Common myeloid progenitor, CD34-positive (primary cell): ENCODE measurements at regions not wholly inside any gene's neighbourhood (a gene's known extent, or its start where the extent isn't known, plus 50 kb on each side); places are given as distances from the start of the nearest gene placed in this dataset.

Experiments used
- CTCF ChIA-PET: fragments of 350-600 bp; sonication (Branson Sonifier 250); formaldehyde crosslinking; loops from one replicate; lab custom pipeline; 2021; ENCODE audit warnings: antibody characterized with exemption; lab: Charles Lee
- POLR2A ChIA-PET: fragments of 350-600 bp; sonication (Branson Sonifier 250); formaldehyde crosslinking; loops from one replicate; lab custom pipeline; 2021; ENCODE audit warnings: antibody characterized with exemption; lab: Charles Lee
- DNase-seq, 3 donors: peaks; one replicate each; pipeline versions ENCODE4 v3.0.0 to v3.0.0-alpha.2; 2013
- H3K27ac ChIP-seq, 2 experiments: 1 replicate in 1 of 2; 2 replicates in 1 of 2; pipeline ENCODE4 v1.7.0; 2013; ENCODE audit warnings: inconsistent platforms in 2 of 2, low read length in 2 of 2, mild to moderate bottlenecking in 2 of 2, low read depth in 1 of 2, moderate library complexity in 1 of 2; ENCODE audit not compliant: severe bottlenecking in 2 of 2, insufficient read depth in 1 of 2, poor library complexity in 1 of 2
- H3K27me3 ChIP-seq, 5 experiments: replicated peaks in 2 of 5; 1 replicate in 3 of 5; 2 replicates in 2 of 5; pipeline versions ENCODE4 v1.6.1 to v1.7.0; 2013; ENCODE audit warnings: low read length in 4 of 5, mild to moderate bottlenecking in 2 of 5, moderate library complexity in 2 of 5, inconsistent platforms in 1 of 5; ENCODE audit not compliant: insufficient read depth in 5 of 5, control insufficient read depth in 4 of 5
- H3K36me3 ChIP-seq, 4 experiments: 1 replicate in 2 of 4; 2 replicates in 2 of 4; pipeline versions ENCODE4 v1.6.1 to v1.7.0; 2013; ENCODE audit warnings: low read length in 3 of 4, control low read depth in 1 of 4, mild to moderate bottlenecking in 1 of 4; ENCODE audit not compliant: control insufficient read depth in 4 of 4, insufficient read depth in 4 of 4
- H3K4me1 ChIP-seq, 4 experiments: 1 replicate in 3 of 4; 2 replicates in 1 of 4; pipeline versions ENCODE4 v1.6.1 to v1.7.1; 2013; ENCODE audit warnings: low read length in 3 of 4, mild to moderate bottlenecking in 3 of 4, control low read depth in 1 of 4, inconsistent platforms in 1 of 4, moderate library complexity in 1 of 4; ENCODE audit not compliant: control insufficient read depth in 4 of 4, insufficient read depth in 4 of 4; ENCODE audit errors: control extremely low read depth in 1 of 4
- H3K4me3 ChIP-seq, 7 experiments: 1 replicate in 4 of 7; 2 replicates in 3 of 7; pipeline versions ENCODE4 v1.5.1 to v1.7.0; 2013; ENCODE audit warnings: mild to moderate bottlenecking in 7 of 7, low read length in 6 of 7, moderate library complexity in 6 of 7, inconsistent platforms in 2 of 7, low read depth in 2 of 7, control low read depth in 1 of 7; ENCODE audit not compliant: insufficient read depth in 4 of 7, control insufficient read depth in 1 of 7; ENCODE audit errors: extremely low read depth in 1 of 7
- H3K9me3 ChIP-seq, 5 experiments: 1 replicate in 4 of 5; 2 replicates in 1 of 5; pipeline versions ENCODE4 v1.6.1 to v1.7.1; 2013; ENCODE audit warnings: low read length in 4 of 5, mild to moderate bottlenecking in 2 of 5, inconsistent platforms in 1 of 5, low read depth in 1 of 5, moderate library complexity in 1 of 5; ENCODE audit not compliant: control insufficient read depth in 4 of 5, insufficient read depth in 2 of 5; ENCODE audit errors: control extremely low read depth in 1 of 5
- WGBS: methylation state at CpG from one replicate; pipeline ENCODE4 v1.1.5; 2013; ENCODE audit not compliant: insufficient coverage; 5-methylcytosine and 5-hydroxymethylcytosine counted together

GRCh38 chr21:40972151-40972550 lies 125.2 kb upstream of the DSCAM start:
- H3K36me3 ChIP-seq, result no peaks in the 10 kb centered on the region
- WGBS, result 100% methylated on average over 1 of the region's 2 CpGs
- peaks cover 0 to 9% (median 3%) of the 10 kb centered on the region in 5 experiments for H3K9me3 ChIP-seq
- H3K27ac ChIP-seq, result no peak overlapping the region
- H3K27me3 ChIP-seq, result peaks cover 0 to 1% (median 0%) of the 10 kb centered on the region in 5 experiments
- peaks cover 0 to 4% (median 2%) of the 10 kb centered on the region in 4 experiments for H3K4me1 ChIP-seq
- ChIA-PET POLR2A (no interaction called here), CTCF (interaction anchor here (0.7 kb wide), 1 partner anchor 9 kb away, joined by 3 read pairs; no protein-coding TSS in a partner anchor)
- no peak for DNase-seq
- H3K4me3 ChIP-seq, result no peak overlapping the region

GRCh38 chr21:40976198-40977109 lies 129.5 kb upstream of the DSCAM start:
- Histone ChIP-seq H3K4me3 (no peak overlapping the region), H3K27ac (no peak overlapping the region), H3K9me3 (peaks cover 0 to 14% (median 3%) of the 10 kb centered on the region in 5 experiments), H3K36me3 (no peaks in the 10 kb centered on the region), H3K4me1 (peaks cover 0 to 4% (median 2%) of the 10 kb centered on the region in 4 experiments), H3K27me3 (no peaks in the 10 kb centered on the region)
- POLR2A ChIA-PET, result no interaction called here
- CTCF ChIA-PET, result no interaction called here
- DNase-seq, result peak; percentile 4 to 48 (median 42)

GRCh38 chr21:40985370-40985769 lies 138.4 kb upstream of the DSCAM start:
- POLR2A ChIA-PET, result no interaction called here
- Histone ChIP-seq H3K4me3 (no peak overlapping the region), H3K27me3 (peaks cover 0 to 1% (median 0%) of the 10 kb centered on the region in 5 experiments), H3K36me3 (no peaks in the 10 kb centered on the region), H3K27ac (no peak overlapping the region), H3K4me1 (no peaks in the 10 kb centered on the region), H3K9me3 (peaks cover 0 to 9% (median 6%) of the 10 kb centered on the region in 5 experiments)
- WGBS, result no CpG with 5 or more reads among the region's 4 CpGs
- CTCF ChIA-PET, result no interaction called here
- DNase-seq, result no peak

GRCh38 chr21:40990366-40990765 lies 143.4 kb upstream of the DSCAM start:
- H3K4me3 ChIP-seq, result no peak overlapping the region
- WGBS, result 94% methylated on average over 2 of the region's 2 CpGs
- H3K27me3 ChIP-seq, result peaks cover 0 to 1% (median 0%) of the 10 kb centered on the region in 5 experiments
- DNase-seq, result no peak
- H3K36me3 ChIP-seq, result no peaks in the 10 kb centered on the region
- H3K27ac ChIP-seq, result no peak overlapping the region
- no peaks in the 10 kb centered on the region for H3K4me1 ChIP-seq
- H3K9me3 ChIP-seq, result peaks cover 0 to 2% (median 0%) of the 10 kb centered on the region in 5 experiments
- CTCF ChIA-PET, result no interaction called here
- POLR2A ChIA-PET, result no interaction called here

GRCh38 chr21:40997831-40998230 lies 150.9 kb upstream of the DSCAM start:
- H3K9me3 ChIP-seq, result peaks cover 0 to 17% (median 4%) of the 10 kb centered on the region in 5 experiments
- H3K4me3 ChIP-seq, result no peak overlapping the region
- POLR2A ChIA-PET, result no interaction called here
- CTCF ChIA-PET, result no interaction called here
- no peak overlapping the region for H3K27ac ChIP-seq
- H3K36me3 ChIP-seq, result no peaks in the 10 kb centered on the region
- no peak for DNase-seq
- WGBS, result 100% methylated on average over 1 of the region's 3 CpGs
- no peaks in the 10 kb centered on the region for H3K27me3 ChIP-seq
- H3K4me1 ChIP-seq, result no peaks in the 10 kb centered on the region

- POLR2A ChIA-PET, result no interaction called here
- Histone ChIP-seq H3K36me3 (no peaks in the 10 kb centered on the region), H3K27ac (no peak overlapping the region), H3K4me3 (no peak overlapping the region), H3K4me1 (no peaks in the 10 kb centered on the region), H3K27me3 (no peaks in the 10 kb centered on the region), H3K9me3 (peaks cover 0 to 19% (median 6%) of the 10 kb centered on the region in 5 experiments)
- no CpG with 5 or more reads among the region's 1 CpG for WGBS
- DNase-seq, result no peak
- CTCF ChIA-PET, result no interaction called here
Measured at GRCh38 chr21:41000838-41001237, 153.9 kb upstream of the DSCAM start.

DNA sequence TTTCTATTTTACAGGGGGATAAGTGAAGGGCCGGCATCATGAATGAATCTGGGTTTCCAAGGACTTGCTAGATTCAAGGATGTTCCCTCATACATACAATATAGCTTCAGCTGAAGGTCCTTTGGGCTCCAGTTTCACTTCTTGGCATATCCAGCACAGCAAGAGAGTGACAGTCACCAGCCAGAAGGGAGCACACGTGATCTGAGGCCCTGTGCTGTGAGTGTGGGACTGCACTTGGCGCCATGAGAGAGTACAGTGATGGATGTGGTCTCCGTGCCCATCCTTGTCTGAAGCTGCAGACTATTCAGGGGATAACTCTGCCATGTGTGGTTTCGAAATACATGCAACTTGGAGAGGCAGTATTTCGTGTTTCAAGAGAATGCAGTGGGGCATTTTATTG lies 159.7 kb upstream of the DSCAM start:
- 100% methylated on average over 4 of the region's 6 CpGs for WGBS
- DNase-seq, result no peak
- CTCF ChIA-PET, result no interaction called here
- POLR2A ChIA-PET, result no interaction called here
- H3K4me1 ChIP-seq, result no peaks in the 10 kb centered on the region
- no peak overlapping the region for H3K4me3 ChIP-seq
- H3K9me3 ChIP-seq, result peaks cover 0 to 9% (median 5%) of the 10 kb centered on the region in 5 experiments
- H3K27ac ChIP-seq, result no peak overlapping the region
- peaks cover 0 to 4% (median 0%) of the 10 kb centered on the region in 5 experiments for H3K27me3 ChIP-seq
- H3K36me3 ChIP-seq, result no peaks in the 10 kb centered on the region
